ENCODE measurements at regions not wholly inside any gene's neighbourhood (a gene's known extent, or its start where the extent isn't known, plus 50 kb on each side); places are given as distances from the start of the nearest gene placed in this dataset.

DNA sequence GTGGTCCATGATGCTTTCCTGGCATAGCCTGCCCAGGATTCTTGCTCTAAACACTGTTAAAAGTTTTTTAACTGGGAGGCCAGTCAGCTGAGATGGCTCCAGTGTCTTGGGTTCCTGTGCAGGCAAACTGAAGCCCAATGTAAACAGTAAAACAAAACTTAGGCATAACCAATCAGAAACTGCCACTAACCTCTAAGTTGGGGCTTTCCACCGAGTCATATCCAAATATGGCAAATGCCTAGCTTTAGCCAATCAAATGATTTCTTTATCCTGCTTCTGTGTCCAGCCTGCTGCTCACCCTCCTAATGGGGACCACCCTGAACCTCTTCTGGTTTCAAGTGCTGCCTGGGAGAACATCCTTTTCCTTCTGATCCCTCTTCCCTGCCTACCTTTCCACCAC lies 277.9 kb downstream of the EMP1 start:
- no peak overlapping the region for H3K9ac ChIP-seq (ENCODE audit: low read depth in 1 of 2, low read length in 2 of 2)
- no peaks in the 10 kb centered on the region for H3K4me1 ChIP-seq (ENCODE audit: control insufficient read depth in 4 of 4, insufficient read depth in 4 of 4, low read length in 3 of 4)
- no peaks in the 10 kb centered on the region for H3K36me3 ChIP-seq (ENCODE audit: control insufficient read depth in 4 of 4, insufficient read depth in 3 of 4, low read depth in 1 of 4, low read length in 3 of 4)
- no peak for TF ChIP-seq RAD21 (IDR thresholded peaks at IDR 0.05)
- TF ChIP-seq SP1 (IDR thresholded peaks at IDR 0.05) = no peak
- no peak for TF ChIP-seq NR2F2 (IDR thresholded peaks at IDR 0.05)
- TF ChIP-seq, protein P1, sequence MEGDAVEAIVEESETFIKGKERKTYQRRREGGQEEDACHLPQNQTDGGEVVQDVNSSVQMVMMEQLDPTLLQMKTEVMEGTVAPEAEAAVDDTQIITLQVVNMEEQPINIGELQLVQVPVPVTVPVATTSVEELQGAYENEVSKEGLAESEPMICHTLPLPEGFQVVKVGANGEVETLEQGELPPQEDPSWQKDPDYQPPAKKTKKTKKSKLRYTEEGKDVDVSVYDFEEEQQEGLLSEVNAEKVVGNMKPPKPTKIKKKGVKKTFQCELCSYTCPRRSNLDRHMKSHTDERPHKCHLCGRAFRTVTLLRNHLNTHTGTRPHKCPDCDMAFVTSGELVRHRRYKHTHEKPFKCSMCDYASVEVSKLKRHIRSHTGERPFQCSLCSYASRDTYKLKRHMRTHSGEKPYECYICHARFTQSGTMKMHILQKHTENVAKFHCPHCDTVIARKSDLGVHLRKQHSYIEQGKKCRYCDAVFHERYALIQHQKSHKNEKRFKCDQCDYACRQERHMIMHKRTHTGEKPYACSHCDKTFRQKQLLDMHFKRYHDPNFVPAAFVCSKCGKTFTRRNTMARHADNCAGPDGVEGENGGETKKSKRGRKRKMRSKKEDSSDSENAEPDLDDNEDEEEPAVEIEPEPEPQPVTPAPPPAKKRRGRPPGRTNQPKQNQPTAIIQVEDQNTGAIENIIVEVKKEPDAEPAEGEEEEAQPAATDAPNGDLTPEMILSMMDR (IDR thresholded peaks at IDR 0.05; ENCODE audit: low read depth, low read length, missing input control) = no peak
- no peak for TF ChIP-seq EGR1 (IDR thresholded peaks at IDR 0.05; ENCODE audit: low read depth in 2 of 2)
- no peak for TF ChIP-seq RXRA (IDR thresholded peaks at IDR 0.05)
- TF ChIP-seq, protein P2, sequence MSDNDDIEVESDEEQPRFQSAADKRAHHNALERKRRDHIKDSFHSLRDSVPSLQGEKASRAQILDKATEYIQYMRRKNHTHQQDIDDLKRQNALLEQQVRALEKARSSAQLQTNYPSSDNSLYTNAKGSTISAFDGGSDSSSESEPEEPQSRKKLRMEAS (IDR thresholded peaks at IDR 0.05) = no peak
- H3K4me3 ChIP-seq (ENCODE audit: low read depth in 1 of 3, low read length in 3 of 3) = no peak overlapping the region
- no peak overlapping the region for H3K27ac ChIP-seq (ENCODE audit: low read depth in 1 of 2, low read length in 2 of 2)
- 76% methylated on average over 1 of the region's 1 CpG for WGBS
- DNase-seq (ENCODE audit: low spot score) = no peak
- no peaks in the 10 kb centered on the region for H3K9me3 ChIP-seq (ENCODE audit: control insufficient read depth in 4 of 4, low read length in 3 of 4)
- no peaks in the 10 kb centered on the region for H3K27me3 ChIP-seq (ENCODE audit: control insufficient read depth in 4 of 4, insufficient read depth in 4 of 4, low read length in 3 of 4)

DNA sequence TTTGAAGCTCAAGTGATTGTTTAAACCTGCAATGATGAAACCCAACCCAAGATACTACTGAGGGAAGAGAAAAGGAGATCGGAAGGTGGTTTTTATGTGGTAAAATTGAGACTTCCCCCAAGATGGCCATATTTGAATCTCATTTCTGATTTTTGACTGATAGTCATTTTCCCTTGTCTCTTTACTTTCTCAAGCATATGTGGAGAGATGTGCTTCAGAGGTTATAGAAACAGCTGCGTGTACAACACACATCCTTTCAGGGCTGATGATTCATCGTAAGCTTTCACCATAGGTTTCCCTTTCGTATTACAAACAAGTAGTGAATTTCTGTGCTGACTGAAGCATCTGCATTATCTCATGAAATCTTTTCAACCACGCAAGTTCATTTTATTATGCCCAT lies 276.2 kb downstream of the EMP1 start:
- no peak for DNase-seq (ENCODE audit: low spot score)
- Histone ChIP-seq H3K27me3 (ENCODE audit: control insufficient read depth in 4 of 4, insufficient read depth in 4 of 4, low read length in 3 of 4) (no peaks in the 10 kb centered on the region), H3K4me3 (ENCODE audit: low read depth in 1 of 3, low read length in 3 of 3) (no peak overlapping the region), H3K9ac (ENCODE audit: low read depth in 1 of 2, low read length in 2 of 2) (no peak overlapping the region), H3K27ac (ENCODE audit: low read depth in 1 of 2, low read length in 2 of 2) (no peak overlapping the region), H3K9me3 (ENCODE audit: control insufficient read depth in 4 of 4, low read length in 3 of 4) (no peaks in the 10 kb centered on the region), H3K4me1 (ENCODE audit: control insufficient read depth in 4 of 4, insufficient read depth in 4 of 4, low read length in 3 of 4) (no peaks in the 10 kb centered on the region), H3K36me3 (ENCODE audit: control insufficient read depth in 4 of 4, insufficient read depth in 3 of 4, low read depth in 1 of 4, low read length in 3 of 4) (no peaks in the 10 kb centered on the region)
- 92% methylated on average over 5 of the region's 5 CpGs for WGBS
- TF ChIP-seq, protein P3, sequence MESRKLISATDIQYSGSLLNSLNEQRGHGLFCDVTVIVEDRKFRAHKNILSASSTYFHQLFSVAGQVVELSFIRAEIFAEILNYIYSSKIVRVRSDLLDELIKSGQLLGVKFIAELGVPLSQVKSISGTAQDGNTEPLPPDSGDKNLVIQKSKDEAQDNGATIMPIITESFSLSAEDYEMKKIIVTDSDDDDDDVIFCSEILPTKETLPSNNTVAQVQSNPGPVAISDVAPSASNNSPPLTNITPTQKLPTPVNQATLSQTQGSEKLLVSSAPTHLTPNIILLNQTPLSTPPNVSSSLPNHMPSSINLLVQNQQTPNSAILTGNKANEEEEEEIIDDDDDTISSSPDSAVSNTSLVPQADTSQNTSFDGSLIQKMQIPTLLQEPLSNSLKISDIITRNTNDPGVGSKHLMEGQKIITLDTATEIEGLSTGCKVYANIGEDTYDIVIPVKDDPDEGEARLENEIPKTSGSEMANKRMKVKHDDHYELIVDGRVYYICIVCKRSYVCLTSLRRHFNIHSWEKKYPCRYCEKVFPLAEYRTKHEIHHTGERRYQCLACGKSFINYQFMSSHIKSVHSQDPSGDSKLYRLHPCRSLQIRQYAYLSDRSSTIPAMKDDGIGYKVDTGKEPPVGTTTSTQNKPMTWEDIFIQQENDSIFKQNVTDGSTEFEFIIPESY (IDR thresholded peaks at IDR 0.05) = no peak
- TF ChIP-seq YY1 (IDR thresholded peaks at IDR 0.05) (no peak), HNF4G (IDR thresholded peaks at IDR 0.05) (no peak), GABPA (IDR thresholded peaks at IDR 0.05 in 1 of 2, conservative IDR thresholded peaks at IDR 0.05 in 1 of 2) (no peak), EGR1 (IDR thresholded peaks at IDR 0.05; ENCODE audit: low read depth in 2 of 2) (no peak), HNF4A (conservative IDR thresholded peaks at IDR 0.05) (no peak), SP1 (IDR thresholded peaks at IDR 0.05) (no peak), RAD21 (IDR thresholded peaks at IDR 0.05) (no peak), TAF1 (conservative IDR thresholded peaks at IDR 0.05) (no peak), NR2F2 (IDR thresholded peaks at IDR 0.05) (no peak)
- TF ChIP-seq, protein P1 (IDR thresholded peaks at IDR 0.05; ENCODE audit: low read depth, low read length, missing input control) = no peak
- TF ChIP-seq, protein P4, sequence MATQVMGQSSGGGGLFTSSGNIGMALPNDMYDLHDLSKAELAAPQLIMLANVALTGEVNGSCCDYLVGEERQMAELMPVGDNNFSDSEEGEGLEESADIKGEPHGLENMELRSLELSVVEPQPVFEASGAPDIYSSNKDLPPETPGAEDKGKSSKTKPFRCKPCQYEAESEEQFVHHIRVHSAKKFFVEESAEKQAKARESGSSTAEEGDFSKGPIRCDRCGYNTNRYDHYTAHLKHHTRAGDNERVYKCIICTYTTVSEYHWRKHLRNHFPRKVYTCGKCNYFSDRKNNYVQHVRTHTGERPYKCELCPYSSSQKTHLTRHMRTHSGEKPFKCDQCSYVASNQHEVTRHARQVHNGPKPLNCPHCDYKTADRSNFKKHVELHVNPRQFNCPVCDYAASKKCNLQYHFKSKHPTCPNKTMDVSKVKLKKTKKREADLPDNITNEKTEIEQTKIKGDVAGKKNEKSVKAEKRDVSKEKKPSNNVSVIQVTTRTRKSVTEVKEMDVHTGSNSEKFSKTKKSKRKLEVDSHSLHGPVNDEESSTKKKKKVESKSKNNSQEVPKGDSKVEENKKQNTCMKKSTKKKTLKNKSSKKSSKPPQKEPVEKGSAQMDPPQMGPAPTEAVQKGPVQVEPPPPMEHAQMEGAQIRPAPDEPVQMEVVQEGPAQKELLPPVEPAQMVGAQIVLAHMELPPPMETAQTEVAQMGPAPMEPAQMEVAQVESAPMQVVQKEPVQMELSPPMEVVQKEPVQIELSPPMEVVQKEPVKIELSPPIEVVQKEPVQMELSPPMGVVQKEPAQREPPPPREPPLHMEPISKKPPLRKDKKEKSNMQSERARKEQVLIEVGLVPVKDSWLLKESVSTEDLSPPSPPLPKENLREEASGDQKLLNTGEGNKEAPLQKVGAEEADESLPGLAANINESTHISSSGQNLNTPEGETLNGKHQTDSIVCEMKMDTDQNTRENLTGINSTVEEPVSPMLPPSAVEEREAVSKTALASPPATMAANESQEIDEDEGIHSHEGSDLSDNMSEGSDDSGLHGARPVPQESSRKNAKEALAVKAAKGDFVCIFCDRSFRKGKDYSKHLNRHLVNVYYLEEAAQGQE (IDR thresholded peaks at IDR 0.05) = no peak
- TF ChIP-seq, protein P5, sequence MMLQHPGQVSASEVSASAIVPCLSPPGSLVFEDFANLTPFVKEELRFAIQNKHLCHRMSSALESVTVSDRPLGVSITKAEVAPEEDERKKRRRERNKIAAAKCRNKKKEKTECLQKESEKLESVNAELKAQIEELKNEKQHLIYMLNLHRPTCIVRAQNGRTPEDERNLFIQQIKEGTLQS (IDR thresholded peaks at IDR 0.05) = no peak

Data from liver (tissue), 8 donors.